ENCODE measurements at regions not wholly inside any gene's neighbourhood (a gene's known extent, or its start where the extent isn't known, plus 50 kb on each side); places are given as distances from the start of the nearest gene placed in this dataset.
A peak's percentile ranks its signal among the peaks of the same experiment; 100 is the strongest.

GRCh38 chr11:26268980-26269660 lies 62.8 kb upstream of the ANO3 start:
- H3K4me3 ChIP-seq (replicated peaks; ENCODE audit: low read depth, low read length) = no peak overlapping the region
- no peak for TF ChIP-seq CTCF (IDR thresholded peaks at IDR 0.05; ENCODE audit: low read depth, low read length, missing control alignments)
- DNase-seq (ENCODE audit: extremely low read depth, low read depth) = no peak

- no peak overlapping the region for H3K4me3 ChIP-seq (replicated peaks; ENCODE audit: low read depth, low read length)
- DNase-seq (ENCODE audit: extremely low read depth, low read depth) = no peak
- no peak for TF ChIP-seq CTCF (IDR thresholded peaks at IDR 0.05; ENCODE audit: low read depth, low read length, missing control alignments)
Observed at GRCh38 chr11:26271666-26272065, 60.3 kb upstream of the ANO3 start.

GRCh38 chr11:26276798-26277424 lies 55.0 kb upstream of the ANO3 start:
- H3K4me3 ChIP-seq (replicated peaks; ENCODE audit: low read depth, low read length) = no peak overlapping the region
- peak; percentile 46 for DNase-seq (ENCODE audit: extremely low read depth, low read depth)
- peak; percentile 97 for TF ChIP-seq CTCF (IDR thresholded peaks at IDR 0.05; ENCODE audit: low read depth, low read length, missing control alignments)

GRCh38 chr11:26278354-26278753 lies 53.6 kb upstream of the ANO3 start:
- no peak for TF ChIP-seq CTCF (IDR thresholded peaks at IDR 0.05; ENCODE audit: low read depth, low read length, missing control alignments)
- DNase-seq (ENCODE audit: extremely low read depth, low read depth) = no peak
- H3K4me3 ChIP-seq (replicated peaks; ENCODE audit: low read depth, low read length) = no peak overlapping the region

All from HFF-Myc (cell line).